Epithelial cell of esophagus (primary cell): ENCODE measurements at regions not wholly inside any gene's neighbourhood (a gene's known extent, or its start where the extent isn't known, plus 50 kb on each side); places are given as distances from the start of the nearest gene placed in this dataset.

Experiments used
- DNase-seq: peaks from one replicate; pipeline ENCODE4 v3.0.0; 2010; ENCODE audit warnings: low read depth
- H3K4me3 ChIP-seq: 2 replicates; pipeline ENCODE4 v1.5.1; 2011; ENCODE audit warnings: mild to moderate bottlenecking, low read length, control low read depth
- TF ChIP-seq, protein P1 (sequence below): IDR thresholded peaks from 2 replicates; pipeline ENCODE4 v1.5.1; 2011; ENCODE audit warnings: low read depth, mild to moderate bottlenecking, low read length, control low read depth, inconsistent platforms; ENCODE audit not compliant: insufficient read depth; ENCODE audit errors: missing control alignments

DNA sequence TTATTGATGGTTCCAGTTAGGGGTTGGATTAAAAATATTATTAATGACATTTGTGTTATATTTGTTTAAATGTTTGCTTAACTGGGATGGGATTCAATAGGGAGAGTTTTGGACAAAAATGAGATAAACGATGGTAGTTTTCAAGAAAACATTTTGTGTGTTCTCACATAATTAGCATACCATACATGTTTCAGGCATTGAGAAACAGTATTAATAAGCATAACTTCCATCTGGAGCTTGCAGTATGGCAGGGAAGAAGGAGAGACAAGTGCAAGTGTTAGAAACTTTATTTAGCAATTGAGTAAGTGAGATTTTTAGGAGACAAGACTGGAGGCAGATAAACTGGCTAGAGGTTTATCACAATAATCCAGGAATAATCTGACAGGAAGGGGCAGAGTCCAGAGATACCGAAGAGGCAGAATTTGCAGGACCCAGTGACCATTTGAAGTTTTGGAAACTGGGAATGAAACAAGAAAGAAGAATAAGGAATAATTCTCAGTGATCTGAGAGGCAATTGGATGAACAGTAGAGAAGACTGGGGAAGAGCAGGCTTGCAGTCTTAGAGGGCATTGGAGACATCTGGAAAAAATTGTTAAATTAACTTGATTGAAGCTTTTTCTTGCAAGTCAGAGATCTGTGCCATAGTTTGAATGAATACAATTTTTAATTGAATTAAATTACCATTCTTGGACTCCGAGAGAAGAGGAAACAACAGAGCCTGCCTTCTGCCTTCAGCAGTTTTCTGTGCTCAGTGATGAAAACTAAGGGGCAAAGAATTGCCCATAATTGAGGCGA is 73.0 kb upstream of the PTCHD4 start:
- H3K4me3 ChIP-seq: no peak overlapping the region
- TF ChIP-seq, protein P1, sequence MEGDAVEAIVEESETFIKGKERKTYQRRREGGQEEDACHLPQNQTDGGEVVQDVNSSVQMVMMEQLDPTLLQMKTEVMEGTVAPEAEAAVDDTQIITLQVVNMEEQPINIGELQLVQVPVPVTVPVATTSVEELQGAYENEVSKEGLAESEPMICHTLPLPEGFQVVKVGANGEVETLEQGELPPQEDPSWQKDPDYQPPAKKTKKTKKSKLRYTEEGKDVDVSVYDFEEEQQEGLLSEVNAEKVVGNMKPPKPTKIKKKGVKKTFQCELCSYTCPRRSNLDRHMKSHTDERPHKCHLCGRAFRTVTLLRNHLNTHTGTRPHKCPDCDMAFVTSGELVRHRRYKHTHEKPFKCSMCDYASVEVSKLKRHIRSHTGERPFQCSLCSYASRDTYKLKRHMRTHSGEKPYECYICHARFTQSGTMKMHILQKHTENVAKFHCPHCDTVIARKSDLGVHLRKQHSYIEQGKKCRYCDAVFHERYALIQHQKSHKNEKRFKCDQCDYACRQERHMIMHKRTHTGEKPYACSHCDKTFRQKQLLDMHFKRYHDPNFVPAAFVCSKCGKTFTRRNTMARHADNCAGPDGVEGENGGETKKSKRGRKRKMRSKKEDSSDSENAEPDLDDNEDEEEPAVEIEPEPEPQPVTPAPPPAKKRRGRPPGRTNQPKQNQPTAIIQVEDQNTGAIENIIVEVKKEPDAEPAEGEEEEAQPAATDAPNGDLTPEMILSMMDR: no peak
- DNase-seq: no peak

DNA sequence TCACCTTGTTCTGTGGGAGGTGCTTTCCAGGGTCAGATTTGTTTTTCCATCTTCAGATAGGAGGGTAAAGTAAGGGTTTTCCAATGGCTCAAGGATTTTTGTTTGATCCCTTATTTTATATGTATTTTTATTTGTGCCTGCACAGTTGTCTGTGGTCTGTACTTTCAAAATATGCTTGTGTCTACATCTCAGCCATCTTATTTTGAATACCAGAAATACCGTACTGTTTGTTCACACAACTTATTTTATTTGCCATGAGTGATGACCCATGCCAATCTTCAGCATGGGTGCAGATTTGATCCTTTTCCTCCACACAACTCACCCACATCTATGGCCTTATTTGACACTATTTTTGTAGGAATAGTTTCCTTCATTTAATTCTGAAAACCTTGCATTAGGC is 72.2 kb upstream of the PTCHD4 start:
- no peak for DNase-seq
- no peak overlapping the region for H3K4me3 ChIP-seq
- TF ChIP-seq, protein P1: no peak

DNA sequence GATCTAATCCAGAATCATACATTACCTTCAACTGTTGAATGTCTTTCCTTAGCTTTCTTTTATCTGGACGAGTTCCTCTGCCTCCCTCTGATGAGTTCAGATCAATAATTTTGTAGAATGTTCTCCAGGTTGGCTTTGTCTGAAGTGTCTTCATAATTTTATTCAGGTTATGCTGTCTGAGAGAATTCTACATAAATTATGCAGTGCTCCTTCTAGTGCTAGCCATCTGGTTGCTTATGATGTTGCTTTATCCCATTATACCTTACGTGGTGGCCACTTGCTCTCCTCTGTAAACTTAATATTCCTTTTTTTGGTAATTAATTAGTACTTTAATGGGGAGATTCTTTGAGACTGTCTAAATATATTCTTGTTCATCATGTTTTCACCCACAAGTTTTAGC is 67.7 kb upstream of the PTCHD4 start:
- TF ChIP-seq, protein P1: no peak
- no peak for DNase-seq
- no peak overlapping the region for H3K4me3 ChIP-seq

DNA sequence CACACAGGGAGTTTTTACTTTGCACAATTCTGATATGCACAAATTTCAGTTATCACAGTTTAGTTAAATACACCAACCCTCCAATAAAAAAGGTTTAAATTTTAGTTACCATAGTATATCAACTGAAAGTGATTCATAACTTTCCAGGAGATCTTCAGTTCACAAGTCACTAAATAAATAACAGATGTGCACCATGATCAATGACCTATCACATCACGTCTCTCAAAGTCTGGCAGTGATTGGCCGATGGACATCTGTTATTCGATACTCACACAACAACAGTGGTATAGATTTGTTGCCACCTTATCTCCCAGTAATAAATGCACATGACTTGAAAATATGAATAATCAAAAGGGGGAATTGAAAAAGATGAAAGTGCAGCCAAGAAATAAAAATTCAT is 66.8 kb upstream of the PTCHD4 start:
- no peak for DNase-seq
- no peak overlapping the region for H3K4me3 ChIP-seq
- TF ChIP-seq, protein P1: no peak

DNA sequence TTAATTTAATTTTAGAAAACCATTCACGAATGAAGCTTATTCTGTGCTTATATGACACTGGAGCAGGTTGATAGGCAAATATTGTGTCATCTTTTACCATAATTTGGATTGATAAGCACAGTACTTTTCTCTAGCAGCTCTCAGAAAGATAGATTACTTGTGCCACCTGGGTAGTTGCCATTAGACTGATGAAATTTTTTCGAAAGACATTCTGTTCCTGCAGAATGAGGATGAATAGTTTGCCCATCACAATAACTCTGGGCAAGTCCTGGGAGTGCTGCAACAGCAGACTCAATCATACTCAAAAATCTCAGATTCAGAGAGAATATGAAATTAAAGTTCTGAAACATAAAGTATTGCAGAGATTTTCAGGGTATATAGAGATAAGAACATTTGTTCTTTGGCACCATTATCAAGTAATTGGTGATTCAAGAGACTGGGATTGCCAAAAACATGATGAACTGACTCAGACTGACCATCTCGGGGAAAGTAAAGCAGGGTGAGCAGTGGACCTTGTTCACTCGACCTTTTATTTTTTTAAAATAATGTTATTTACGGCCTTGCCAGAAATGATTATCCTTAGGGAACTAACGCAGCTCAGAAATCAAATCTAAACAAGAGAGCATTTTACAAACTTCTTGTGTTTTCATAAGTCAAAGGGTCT is 65.8 kb upstream of the PTCHD4 start:
- TF ChIP-seq, protein P1: no peak
- no peak for DNase-seq
- no peak overlapping the region for H3K4me3 ChIP-seq

- TF ChIP-seq, protein P1: no peak
- no peak overlapping the region for H3K4me3 ChIP-seq
- no peak for DNase-seq
Observed at GRCh38 chr6:48169635-48170034, 58.6 kb upstream of the PTCHD4 start.
